Neural progenitor cell (in vitro differentiated cells): ENCODE measurements at regions not wholly inside any gene's neighbourhood (a gene's known extent, or its start where the extent isn't known, plus 50 kb on each side); places are given as distances from the start of the nearest gene placed in this dataset.

Experiments
- DNase-seq: peaks from one replicate; pipeline ENCODE4 v3.0.0-alpha.2; 2016; ENCODE audit warnings: low spot score
- H2AFZ ChIP-seq: fragments of 200-600 bp; sonication (generic); replicated peaks from 2 replicates; pipeline ENCODE4 v1.6.1; 2016; ENCODE audit warnings: antibody characterized with exemption
- H3F3A ChIP-seq: fragments of 200-600 bp; sonication (generic); 2 replicates; pipeline ENCODE4 v1.6.1; 2016; ENCODE audit warnings: antibody characterized with exemption, low read depth
- H3K27ac ChIP-seq: fragments of 200-600 bp; sonication (generic); 2 replicates; pipeline ENCODE4 v1.5.1; 2016; ENCODE audit warnings: mild to moderate bottlenecking
- H3K27me3 ChIP-seq: fragments of 200-600 bp; sonication (generic); 2 replicates; pipeline ENCODE4 v1.6.1; 2016; ENCODE audit warnings: mild to moderate bottlenecking, moderate library complexity
- H3K36me3 ChIP-seq: fragments of 200-600 bp; sonication (generic); 2 replicates; pipeline ENCODE4 v1.5.1; 2016
- H3K4me1 ChIP-seq: fragments of 200-600 bp; sonication (generic); 2 replicates; pipeline ENCODE4 v1.6.1; 2016; ENCODE audit warnings: mixed run types
- H3K4me2 ChIP-seq: fragments of 200-600 bp; sonication (generic); 2 replicates; pipeline ENCODE4 v1.6.1; 2016
- H3K4me3 ChIP-seq: fragments of 200-600 bp; sonication (generic); 2 replicates; pipeline ENCODE4 v1.5.1; 2016
- H3K79me2 ChIP-seq: fragments of 200-600 bp; sonication (generic); 2 replicates; pipeline ENCODE4 v1.6.1; 2016; ENCODE audit warnings: low read depth
- H3K9ac ChIP-seq: fragments of 200-600 bp; sonication (generic); 2 replicates; pipeline ENCODE4 v1.6.1; 2016
- H3K9me3 ChIP-seq: fragments of 200-600 bp; sonication (generic); 2 replicates; pipeline ENCODE4 v1.5.1; 2016; ENCODE audit warnings: low read depth
- H4K20me1 ChIP-seq: fragments of 200-600 bp; sonication (generic); 2 replicates; pipeline ENCODE4 v1.6.1; 2016; ENCODE audit warnings: low read depth
- H3K27ac Mint-ChIP-seq: 3 replicates; pipeline ENCODE4 v1.8.0; 2021; ENCODE audit warnings: mixed read lengths
- H3K27me3 Mint-ChIP-seq: 2 replicates; pipeline ENCODE4 v1.8.0; 2022; ENCODE audit warnings: low read depth, mild to moderate bottlenecking, inconsistent platforms, moderate library complexity, mixed read lengths; ENCODE audit not compliant: insufficient read depth
- H3K36me3 Mint-ChIP-seq: 3 replicates; pipeline ENCODE4 v1.8.0; 2021; ENCODE audit warnings: mixed read lengths
- H3K4me1 Mint-ChIP-seq: 3 replicates; pipeline ENCODE4 v1.8.0; 2021; ENCODE audit warnings: mixed read lengths
- H3K4me3 Mint-ChIP-seq: 3 replicates; pipeline ENCODE4 v1.8.0; 2021; ENCODE audit warnings: mild to moderate bottlenecking, moderate library complexity, mixed read lengths
- H3K9me3 Mint-ChIP-seq: 3 replicates; pipeline ENCODE4 v1.8.0; 2020; ENCODE audit warnings: mixed read lengths
- EZH2 ChIP-seq: fragments of 200-600 bp; sonication (generic); IDR thresholded peaks from 2 replicates; pipeline ENCODE4 v1.6.1; 2017; ENCODE audit warnings: antibody characterized with exemption, mild to moderate bottlenecking, moderate library complexity
- EZH2phosphoT487 ChIP-seq: fragments of 200-600 bp; sonication (generic); IDR thresholded peaks from 2 replicates; pipeline ENCODE4 v1.6.1; 2017; ENCODE audit warnings: antibody characterized with exemption
- TF ChIP-seq, protein P1 (sequence below): fragments of 200-600 bp; sonication (generic); IDR thresholded peaks from 2 replicates; pipeline ENCODE4 v1.5.1; 2017; ENCODE audit warnings: antibody characterized with exemption, mild to moderate bottlenecking

DNA sequence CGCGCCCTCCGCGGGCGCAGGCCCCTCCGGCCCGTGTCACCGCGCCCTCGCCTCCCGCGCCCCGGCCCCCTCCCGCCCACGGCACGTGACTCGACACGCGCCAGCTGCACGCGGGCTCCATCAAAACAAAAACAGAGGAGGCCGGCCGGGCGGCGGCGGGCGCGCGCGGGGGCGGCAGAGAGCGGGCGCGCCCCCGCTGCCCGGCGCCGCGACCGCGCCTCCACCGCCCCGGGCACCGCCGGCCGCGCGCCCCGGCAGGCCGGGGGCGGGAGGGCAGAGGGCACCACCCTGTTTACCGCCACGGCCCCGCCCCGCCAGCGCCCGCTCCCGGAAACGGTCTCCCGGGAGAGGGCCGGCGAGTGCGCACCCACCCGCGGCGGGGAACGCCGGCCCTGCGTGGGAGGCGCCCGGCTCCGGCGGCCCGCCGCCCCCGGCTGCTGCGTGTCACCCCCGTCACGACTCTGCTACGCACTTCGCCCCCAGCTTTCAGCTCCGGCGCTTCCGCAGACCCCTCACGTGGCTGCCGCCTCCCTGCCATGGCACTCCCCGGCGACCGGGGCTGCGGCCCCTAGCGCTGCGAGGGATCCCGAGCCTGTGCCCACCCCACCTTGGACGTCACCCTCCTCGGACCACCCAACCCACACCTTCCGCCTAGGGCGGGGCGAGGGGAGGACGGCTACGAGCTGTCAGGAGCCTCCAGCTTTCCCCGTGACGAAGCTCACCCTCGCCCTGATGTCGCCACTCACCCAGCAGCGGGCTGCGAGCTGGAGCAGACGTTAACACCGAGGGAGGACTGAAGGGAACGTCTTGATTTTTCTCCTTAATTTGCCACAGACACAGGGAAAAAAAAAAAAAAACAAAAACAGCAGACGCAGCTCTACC, 221.6 kb upstream of the MKLN1 start:
- Histone ChIP-seq H3F3A (peaks cover 30% of the 10 kb centered on the region), H3K4me3 (peak overlapping the region; percentile 74), H3K9ac (no peak overlapping the region), H3K36me3 (no peaks in the 10 kb centered on the region), H4K20me1 (no peaks in the 10 kb centered on the region), H3K79me2 (no peaks in the 10 kb centered on the region), H3K9me3 (no peaks in the 10 kb centered on the region), H3K27me3 (peaks cover 64% of the 10 kb centered on the region), H2AFZ (peak overlapping the region; percentile 89), H3K4me2 (peak overlapping the region; percentile 91), H3K4me1 (peaks cover 22% of the 10 kb centered on the region), H3K27ac (no peak overlapping the region)
- DNase-seq, result peak; percentile 77
- Mint-ChIP-seq H3K36me3 (no peaks in the 10 kb centered on the region), H3K27ac (no peak overlapping the region), H3K4me1 (peaks cover 26% of the 10 kb centered on the region), H3K4me3 (peak overlapping the region; percentile 87), H3K27me3 (peaks cover 32% of the 10 kb centered on the region), H3K9me3 (no peaks in the 10 kb centered on the region)
- TF ChIP-seq, protein P1, sequence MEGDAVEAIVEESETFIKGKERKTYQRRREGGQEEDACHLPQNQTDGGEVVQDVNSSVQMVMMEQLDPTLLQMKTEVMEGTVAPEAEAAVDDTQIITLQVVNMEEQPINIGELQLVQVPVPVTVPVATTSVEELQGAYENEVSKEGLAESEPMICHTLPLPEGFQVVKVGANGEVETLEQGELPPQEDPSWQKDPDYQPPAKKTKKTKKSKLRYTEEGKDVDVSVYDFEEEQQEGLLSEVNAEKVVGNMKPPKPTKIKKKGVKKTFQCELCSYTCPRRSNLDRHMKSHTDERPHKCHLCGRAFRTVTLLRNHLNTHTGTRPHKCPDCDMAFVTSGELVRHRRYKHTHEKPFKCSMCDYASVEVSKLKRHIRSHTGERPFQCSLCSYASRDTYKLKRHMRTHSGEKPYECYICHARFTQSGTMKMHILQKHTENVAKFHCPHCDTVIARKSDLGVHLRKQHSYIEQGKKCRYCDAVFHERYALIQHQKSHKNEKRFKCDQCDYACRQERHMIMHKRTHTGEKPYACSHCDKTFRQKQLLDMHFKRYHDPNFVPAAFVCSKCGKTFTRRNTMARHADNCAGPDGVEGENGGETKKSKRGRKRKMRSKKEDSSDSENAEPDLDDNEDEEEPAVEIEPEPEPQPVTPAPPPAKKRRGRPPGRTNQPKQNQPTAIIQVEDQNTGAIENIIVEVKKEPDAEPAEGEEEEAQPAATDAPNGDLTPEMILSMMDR, result no peak
- TF ChIP-seq EZH2phosphoT487, result no peak
- TF ChIP-seq EZH2, result no peak

DNA sequence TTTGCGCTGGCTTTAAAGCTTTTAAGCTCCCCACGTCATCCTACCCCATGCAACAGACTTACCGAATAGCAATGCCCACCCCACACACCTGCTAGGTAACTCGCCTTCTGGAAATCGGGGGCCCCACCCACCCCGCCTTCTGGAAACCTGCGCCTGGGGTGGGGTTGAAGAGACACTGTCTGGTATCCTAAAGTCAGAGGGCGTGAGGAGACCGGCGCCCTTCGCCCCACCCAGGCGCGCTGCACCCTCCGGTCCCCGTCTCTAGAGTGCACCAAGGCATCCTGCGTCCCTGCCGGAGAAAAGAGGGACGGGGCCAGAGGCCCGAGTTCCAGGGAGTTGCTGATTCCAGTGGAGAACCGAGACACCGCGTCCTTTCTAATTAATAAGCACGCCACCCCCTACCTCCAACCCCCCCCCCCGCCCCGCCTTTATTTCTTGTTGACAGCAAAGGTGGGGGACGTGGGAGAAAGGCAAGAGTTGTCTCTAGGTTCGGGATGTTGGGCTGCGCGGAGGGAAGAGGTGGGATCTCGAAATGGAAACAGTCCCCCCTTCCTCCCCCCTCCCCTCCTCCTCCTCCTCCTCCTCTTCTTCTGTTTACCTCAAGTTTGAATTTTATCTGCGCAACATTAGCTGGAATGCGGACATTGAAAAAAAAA, 220.9 kb upstream of the MKLN1 start:
- Histone ChIP-seq H3K27ac (no peak overlapping the region), H3K79me2 (no peaks in the 10 kb centered on the region), H2AFZ (peak overlapping the region; percentile 89)

DNA sequence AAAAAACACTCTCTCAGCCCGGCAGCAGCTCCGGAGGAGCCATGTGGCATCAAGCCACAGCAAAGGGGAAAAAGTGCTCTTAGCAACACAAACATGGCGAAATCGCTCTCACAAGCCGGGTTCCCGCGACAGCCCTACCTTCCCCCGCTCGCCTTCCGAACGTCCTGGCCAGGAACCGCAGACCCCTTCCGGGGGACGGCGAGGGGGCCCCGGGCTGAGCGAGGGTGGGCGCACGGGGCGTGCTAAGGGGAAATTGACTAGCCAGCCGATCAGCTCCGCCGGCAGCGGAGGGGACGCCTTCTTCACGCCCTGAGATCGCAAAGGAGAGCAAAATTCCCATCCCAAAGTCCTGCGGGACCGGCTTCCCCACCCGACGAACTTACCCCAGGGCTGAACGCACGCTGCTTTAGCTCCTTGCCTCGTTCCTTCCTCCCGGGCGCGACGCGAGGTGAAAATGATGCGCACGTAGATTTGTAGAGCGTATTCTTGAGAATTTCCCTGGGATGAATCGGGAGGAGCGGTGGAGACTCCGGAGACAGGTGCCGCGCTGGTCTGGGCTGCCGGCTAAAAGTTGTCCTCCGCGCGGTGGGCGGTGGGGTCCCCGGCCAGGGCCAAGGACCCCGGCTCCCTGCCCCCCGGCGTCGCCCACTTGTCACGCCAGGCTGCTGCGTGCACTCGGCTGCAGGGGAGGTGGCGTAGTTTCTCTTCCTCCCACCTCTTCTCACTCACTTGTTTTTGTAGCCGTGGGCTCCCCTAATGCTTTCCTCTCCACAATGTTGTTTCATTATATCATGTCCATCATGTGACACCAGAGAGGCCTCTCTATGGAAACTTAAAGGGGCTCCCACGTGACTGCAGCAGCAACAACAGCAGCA, 220.1 kb upstream of the MKLN1 start:
- Mint-ChIP-seq H3K36me3 (no peaks in the 10 kb centered on the region), H3K4me1 (peaks cover 31% of the 10 kb centered on the region), H3K27me3 (peaks cover 34% of the 10 kb centered on the region), H3K4me3 (peak overlapping the region; percentile 87), H3K9me3 (no peaks in the 10 kb centered on the region), H3K27ac (no peak overlapping the region)
- TF ChIP-seq EZH2, result no peak
- TF ChIP-seq EZH2phosphoT487, result no peak
- TF ChIP-seq, protein P1, result no peak
- Histone ChIP-seq H3K27ac (no peak overlapping the region), H3K9me3 (no peaks in the 10 kb centered on the region), H3K4me2 (peak overlapping the region; percentile 91), H3K4me3 (peak overlapping the region; percentile 74), H3K79me2 (no peaks in the 10 kb centered on the region), H3F3A (peaks cover 30% of the 10 kb centered on the region), H3K36me3 (no peaks in the 10 kb centered on the region), H3K9ac (no peak overlapping the region), H4K20me1 (no peaks in the 10 kb centered on the region), H2AFZ (peak overlapping the region; percentile 89), H3K27me3 (peaks cover 64% of the 10 kb centered on the region), H3K4me1 (peaks cover 26% of the 10 kb centered on the region)
- DNase-seq, result peak; percentile 62

More for the DNA sequence above, 220.9 kb upstream of the MKLN1 start:
- Histone ChIP-seq H3F3A (peaks cover 30% of the 10 kb centered on the region), H3K27me3 (peaks cover 64% of the 10 kb centered on the region), H3K4me2 (peak overlapping the region; percentile 91), H3K36me3 (no peaks in the 10 kb centered on the region), H3K9me3 (no peaks in the 10 kb centered on the region), H3K4me3 (peak overlapping the region; percentile 74), H4K20me1 (no peaks in the 10 kb centered on the region), H3K4me1 (peaks cover 26% of the 10 kb centered on the region), H3K9ac (no peak overlapping the region)
- Mint-ChIP-seq H3K36me3 (no peaks in the 10 kb centered on the region), H3K27me3 (peaks cover 32% of the 10 kb centered on the region), H3K27ac (no peak overlapping the region), H3K4me3 (peak overlapping the region; percentile 87), H3K9me3 (no peaks in the 10 kb centered on the region), H3K4me1 (peaks cover 31% of the 10 kb centered on the region)
- peak; percentile 9 for TF ChIP-seq EZH2
- TF ChIP-seq EZH2phosphoT487, result no peak
- DNase-seq, result peak; percentile 56
